Stimulated activated naive B cell treated with anti-CD40 and anti-IgM and Interleukin-4, amounts not matched to agents 10 μg/mL and 1 μg/mL and 100 μg/mL, for 72 hours (primary cell): ENCODE measurements at regions not wholly inside any gene's neighbourhood (a gene's known extent, or its start where the extent isn't known, plus 50 kb on each side); places are given as distances from the start of the nearest gene placed in this dataset.
A peak's percentile ranks its signal among the peaks of the same experiment; 100 is the strongest.

ENCODE experiments used
- ATAC-seq, 2 donors: fragments of 150-1000 bp; cut with Tn5 transposase; replicated peaks; 2 replicates each; pipeline ENCODE4 v1.10.0; 2021; ENCODE audit warnings: moderate library complexity in 1 of 2
- DNase-seq: peaks from one replicate; pipeline ENCODE4 v3.0.0; 2021
- H3K27ac Mint-ChIP-seq: one replicate; pipeline ENCODE4 v1.8.0; 2022; ENCODE audit warnings: mild to moderate bottlenecking, mixed read lengths
- H3K27me3 Mint-ChIP-seq, 2 donors: one replicate each; pipeline ENCODE4 v1.8.0; 2022; ENCODE audit warnings: mixed read lengths in 2 of 2
- H3K36me3 Mint-ChIP-seq, 2 donors: one replicate each; pipeline ENCODE4 v1.8.0; 2022; ENCODE audit warnings: mixed read lengths in 2 of 2, mild to moderate bottlenecking in 1 of 2
- H3K4me1 Mint-ChIP-seq, 2 donors: one replicate each; pipeline ENCODE4 v1.8.0; 2022; ENCODE audit warnings: mixed read lengths in 2 of 2, mild to moderate bottlenecking in 1 of 2
- H3K4me3 Mint-ChIP-seq, 2 donors: one replicate each; pipeline ENCODE4 v1.8.0; 2022; ENCODE audit warnings: mild to moderate bottlenecking in 2 of 2, mixed read lengths in 2 of 2, moderate library complexity in 1 of 2
- H3K9me3 Mint-ChIP-seq, 2 donors: one replicate each; pipeline ENCODE4 v1.8.0; 2022; ENCODE audit warnings: mixed read lengths in 2 of 2, mild to moderate bottlenecking in 1 of 2

GRCh38 chr6:129778793-129779192, 68.8 kb upstream of the ARHGAP18 start:
- Mint-ChIP-seq H3K36me3 (peaks cover 2 to 14% of the 10 kb centered on the region in 2 donors), H3K4me3 (no peak overlapping the region), H3K27ac (no peak overlapping the region), H3K4me1 (peaks cover 3 to 4% of the 10 kb centered on the region in 2 donors), H3K9me3 (peaks cover 10 to 16% of the 10 kb centered on the region in 2 donors), H3K27me3 (peaks cover 6 to 14% of the 10 kb centered on the region in 2 donors)
- ATAC-seq: no peak
- no peak for DNase-seq

- H3K27me3 Mint-ChIP-seq: peaks cover 4 to 7% of the 10 kb centered on the region in 2 donors
- peaks cover 2 to 14% of the 10 kb centered on the region in 2 donors for H3K36me3 Mint-ChIP-seq
- DNase-seq: no peak
- peaks cover 10 to 16% of the 10 kb centered on the region in 2 donors for H3K9me3 Mint-ChIP-seq
- no peak overlapping the region for H3K27ac Mint-ChIP-seq
- ATAC-seq: no peak
- H3K4me3 Mint-ChIP-seq: no peak overlapping the region
- H3K4me1 Mint-ChIP-seq: peaks cover 3 to 4% of the 10 kb centered on the region in 2 donors
Measured at GRCh38 chr6:129777371-129777770, 67.4 kb upstream of the ARHGAP18 start.

- H3K27me3 Mint-ChIP-seq: peaks cover 8 to 9% of the 10 kb centered on the region in 2 donors
- no peak for ATAC-seq
- no peak overlapping the region for H3K27ac Mint-ChIP-seq
- DNase-seq: no peak
- peaks cover 2 to 14% of the 10 kb centered on the region in 2 donors for H3K36me3 Mint-ChIP-seq
- H3K9me3 Mint-ChIP-seq: peaks cover 12 to 19% of the 10 kb centered on the region in 2 donors
- no peak overlapping the region for H3K4me3 Mint-ChIP-seq
- H3K4me1 Mint-ChIP-seq: peaks cover 3 to 4% of the 10 kb centered on the region in 2 donors
Measured at GRCh38 chr6:129776542-129777330, 66.8 kb upstream of the ARHGAP18 start.

- Mint-ChIP-seq H3K4me1 (peaks cover 3 to 4% of the 10 kb centered on the region in 2 donors), H3K4me3 (peak overlapping the region in 1 of 2 donors; percentile 41), H3K27me3 (peaks cover 13 to 19% of the 10 kb centered on the region in 2 donors), H3K9me3 (peaks cover 12 to 19% of the 10 kb centered on the region in 2 donors), H3K36me3 (peaks cover 1 to 14% of the 10 kb centered on the region in 2 donors), H3K27ac (no peak overlapping the region)
- ATAC-seq (peak in 1 of 2 donors; percentile 25), DNase-seq (no peak)
Measured at GRCh38 chr6:129774697-129775447, 64.9 kb upstream of the ARHGAP18 start.

- ATAC-seq: no peak
- H3K27me3 Mint-ChIP-seq: peaks cover 13 to 19% of the 10 kb centered on the region in 2 donors
Measured at GRCh38 chr6:129773304-129773703, 63.3 kb upstream of the ARHGAP18 start.

GRCh38 chr6:129771678-129772077, 61.7 kb upstream of the ARHGAP18 start:
- H3K27me3 Mint-ChIP-seq: peaks cover 23 to 24% of the 10 kb centered on the region in 2 donors
- H3K36me3 Mint-ChIP-seq: no peaks in the 10 kb centered on the region
- peaks cover 6 to 10% of the 10 kb centered on the region in 2 donors for H3K4me1 Mint-ChIP-seq
- H3K27ac Mint-ChIP-seq: no peak overlapping the region
- no peak for ATAC-seq
- no peak overlapping the region for H3K4me3 Mint-ChIP-seq
- no peak for DNase-seq
- peaks cover 2 to 3% of the 10 kb centered on the region in 2 donors for H3K9me3 Mint-ChIP-seq

More at GRCh38 chr6:129773304-129773703, 63.3 kb upstream of the ARHGAP18 start:
- DNase-seq: no peak
- Mint-ChIP-seq H3K4me3 (no peak overlapping the region), H3K36me3 (peaks cover 0 to 5% of the 10 kb centered on the region in 2 donors), H3K9me3 (peaks cover 4 to 8% of the 10 kb centered on the region in 2 donors), H3K4me1 (peaks cover 3 to 4% of the 10 kb centered on the region in 2 donors), H3K27ac (no peak overlapping the region)

- no peaks in the 10 kb centered on the region for H3K36me3 Mint-ChIP-seq
- DNase-seq (no peak), ATAC-seq (no peak)
- H3K4me1 Mint-ChIP-seq: peaks cover 8 to 11% of the 10 kb centered on the region in 2 donors
- H3K27me3 Mint-ChIP-seq: peaks cover 35 to 37% of the 10 kb centered on the region in 2 donors
- H3K4me3 Mint-ChIP-seq: peak overlapping the region; percentile 88 to 93
- peaks cover 2 to 3% of the 10 kb centered on the region in 2 donors for H3K9me3 Mint-ChIP-seq
- H3K27ac Mint-ChIP-seq: no peak overlapping the region
Measured at GRCh38 chr6:129767776-129768485, 58.0 kb upstream of the ARHGAP18 start.

- H3K4me3 Mint-ChIP-seq: peak overlapping the region; percentile 88 to 93
Measured at GRCh38 chr6:129766959-129767728, 57.2 kb upstream of the ARHGAP18 start.

GRCh38 chr6:129764761-129765407, 54.9 kb upstream of the ARHGAP18 start:
- ATAC-seq (no peak), DNase-seq (no peak)
- Mint-ChIP-seq H3K36me3 (no peaks in the 10 kb centered on the region), H3K9me3 (no peaks in the 10 kb centered on the region), H3K4me1 (peaks cover 8 to 11% of the 10 kb centered on the region in 2 donors), H3K4me3 (no peak overlapping the region), H3K27me3 (peaks cover 33 to 42% of the 10 kb centered on the region in 2 donors), H3K27ac (no peak overlapping the region)

More at GRCh38 chr6:129766959-129767728, 57.2 kb upstream of the ARHGAP18 start:
- Mint-ChIP-seq H3K27me3 (peaks cover 36 to 38% of the 10 kb centered on the region in 2 donors), H3K27ac (no peak overlapping the region), H3K36me3 (no peaks in the 10 kb centered on the region), H3K4me1 (peaks cover 8 to 11% of the 10 kb centered on the region in 2 donors), H3K9me3 (peaks cover 1 to 2% of the 10 kb centered on the region in 2 donors)
- ATAC-seq (peak; percentile 87 to 88), DNase-seq (peak; percentile 29)

- H3K4me1 Mint-ChIP-seq: peaks cover 0 to 2% of the 10 kb centered on the region in 2 donors
- no peak overlapping the region for H3K27ac Mint-ChIP-seq
- H3K27me3 Mint-ChIP-seq: peaks cover 24 to 25% of the 10 kb centered on the region in 2 donors
- H3K36me3 Mint-ChIP-seq: no peaks in the 10 kb centered on the region
- ATAC-seq: no peak
- H3K4me3 Mint-ChIP-seq: no peak overlapping the region
- DNase-seq: no peak
- no peaks in the 10 kb centered on the region for H3K9me3 Mint-ChIP-seq
Measured at GRCh38 chr6:129759796-129760605, 50.0 kb upstream of the ARHGAP18 start.
